ENCODE measurements at regions not wholly inside any gene's neighbourhood (a gene's known extent, or its start where the extent isn't known, plus 50 kb on each side); places are given as distances from the start of the nearest gene placed in this dataset.

GRCh38 chr5:144947023-144947422 is 776.4 kb downstream of the KCTD16 start:
- no peaks in the 10 kb centered on the region for H3K4me1 ChIP-seq
- H3K4me3 ChIP-seq = no peak overlapping the region
- no peak overlapping the region for H3K27ac ChIP-seq
- no peaks in the 10 kb centered on the region for H3K27me3 ChIP-seq
- intact Hi-C loops (cut with DNase I) = no loop called here
- H3K36me3 ChIP-seq = no peaks in the 10 kb centered on the region
- TF ChIP-seq POLR2AphosphoS5 (IDR thresholded peaks at IDR 0.05; ENCODE audit: insufficient read depth in 1 of 2, low read depth in 1 of 2) (no peak), POLR2A (IDR thresholded peaks at IDR 0.05) (no peak), CTCF (IDR thresholded peaks at IDR 0.05) (no peak)
- no peak for DNase-seq (ENCODE audit: extremely low spot score in 2 of 2)
- no peaks in the 10 kb centered on the region for H3K9me3 ChIP-seq

GRCh38 chr5:144945503-144945902 is 774.8 kb downstream of the KCTD16 start:
- intact Hi-C loops (cut with DNase I) = no loop called here
- no peak overlapping the region for H3K4me3 ChIP-seq
- TF ChIP-seq CTCF (IDR thresholded peaks at IDR 0.05) (no peak), POLR2A (IDR thresholded peaks at IDR 0.05) (no peak), POLR2AphosphoS5 (IDR thresholded peaks at IDR 0.05; ENCODE audit: insufficient read depth in 1 of 2, low read depth in 1 of 2) (no peak)

GRCh38 chr5:144944936-144945335 is 774.3 kb downstream of the KCTD16 start:
- H3K9me3 ChIP-seq = no peaks in the 10 kb centered on the region
- H3K36me3 ChIP-seq = no peaks in the 10 kb centered on the region
- no peaks in the 10 kb centered on the region for H3K27me3 ChIP-seq
- DNase-seq (ENCODE audit: extremely low spot score in 2 of 2) = no peak
- no peak overlapping the region for H3K27ac ChIP-seq
- no peaks in the 10 kb centered on the region for H3K4me1 ChIP-seq
- TF ChIP-seq POLR2AphosphoS5 (IDR thresholded peaks at IDR 0.05; ENCODE audit: insufficient read depth in 1 of 2, low read depth in 1 of 2) = no peak
- intact Hi-C loops (cut with DNase I) = no loop called here
- no peak overlapping the region for H3K4me3 ChIP-seq

More at GRCh38 chr5:144945503-144945902, 774.8 kb downstream of the KCTD16 start:
- Histone ChIP-seq H3K36me3 (no peaks in the 10 kb centered on the region), H3K27me3 (no peaks in the 10 kb centered on the region), H3K27ac (no peak overlapping the region), H3K9me3 (no peaks in the 10 kb centered on the region), H3K4me1 (no peaks in the 10 kb centered on the region)
- DNase-seq (ENCODE audit: extremely low spot score in 2 of 2) = no peak

- no peak for DNase-seq (ENCODE audit: extremely low spot score in 2 of 2)
- no peak overlapping the region for H3K4me3 ChIP-seq
- H3K27ac ChIP-seq = no peak overlapping the region
- H3K9me3 ChIP-seq = no peaks in the 10 kb centered on the region
- intact Hi-C loops (cut with DNase I) = no loop called here
- H3K27me3 ChIP-seq = no peaks in the 10 kb centered on the region
- H3K4me1 ChIP-seq = no peaks in the 10 kb centered on the region
- H3K36me3 ChIP-seq = no peaks in the 10 kb centered on the region
- no peak for TF ChIP-seq POLR2A (IDR thresholded peaks at IDR 0.05)
- TF ChIP-seq CTCF (IDR thresholded peaks at IDR 0.05) = no peak
- no peak for TF ChIP-seq POLR2AphosphoS5 (IDR thresholded peaks at IDR 0.05; ENCODE audit: insufficient read depth in 1 of 2, low read depth in 1 of 2)
Measured at GRCh38 chr5:144941004-144941403, 770.3 kb downstream of the KCTD16 start.

- Histone ChIP-seq H3K4me1 (no peaks in the 10 kb centered on the region), H3K4me3 (no peak overlapping the region), H3K27ac (no peak overlapping the region), H3K9me3 (no peaks in the 10 kb centered on the region), H3K27me3 (no peaks in the 10 kb centered on the region), H3K36me3 (no peaks in the 10 kb centered on the region)
- intact Hi-C loops (cut with DNase I) = no loop called here
- TF ChIP-seq POLR2AphosphoS5 (IDR thresholded peaks at IDR 0.05; ENCODE audit: insufficient read depth in 1 of 2, low read depth in 1 of 2) = no peak
- no peak for TF ChIP-seq POLR2A (IDR thresholded peaks at IDR 0.05)
- no peak for TF ChIP-seq CTCF (IDR thresholded peaks at IDR 0.05)
- no peak for DNase-seq (ENCODE audit: extremely low spot score in 2 of 2)
Measured at GRCh38 chr5:144918371-144918770, 747.7 kb downstream of the KCTD16 start.

GRCh38 chr5:144915452-144915851 is 744.8 kb downstream of the KCTD16 start:
- intact Hi-C loops (cut with DNase I) = no loop called here
- H3K36me3 ChIP-seq = no peaks in the 10 kb centered on the region
- no peaks in the 10 kb centered on the region for H3K27me3 ChIP-seq
- no peak overlapping the region for H3K27ac ChIP-seq
- no peak overlapping the region for H3K4me3 ChIP-seq
- no peaks in the 10 kb centered on the region for H3K4me1 ChIP-seq
- no peaks in the 10 kb centered on the region for H3K9me3 ChIP-seq
- TF ChIP-seq POLR2AphosphoS5 (IDR thresholded peaks at IDR 0.05; ENCODE audit: insufficient read depth in 1 of 2, low read depth in 1 of 2) = no peak
- no peak for DNase-seq (ENCODE audit: extremely low spot score in 2 of 2)

Measured in vagina (tissue), 2 donors.